GM20000 (cell line): ENCODE measurements at regions not wholly inside any gene's neighbourhood (a gene's known extent, or its start where the extent isn't known, plus 50 kb on each side); places are given as distances from the start of the nearest gene placed in this dataset.

Experiments
- DNase-seq: peaks from one replicate; pipeline ENCODE4 v3.0.0; 2012; ENCODE audit warnings: low spot score
- CTCF ChIP-seq: IDR thresholded peaks from 2 replicates; pipeline ENCODE4 v1.5.1; 2012; ENCODE audit warnings: mild to moderate bottlenecking, control low read depth; ENCODE audit errors: extremely low read depth, missing control alignments

- DNase-seq: no peak
- TF ChIP-seq CTCF: no peak
Observed at GRCh38 chr7:106471021-106471420, 186.2 kb upstream of the NAMPT start.

GRCh38 chr7:106466867-106467266, 182.1 kb upstream of the NAMPT start:
- DNase-seq: no peak
- TF ChIP-seq CTCF: no peak

GRCh38 chr7:106465704-106466468, 181.1 kb upstream of the NAMPT start:
- DNase-seq: no peak
- no peak for TF ChIP-seq CTCF

GRCh38 chr7:106464651-106465050, 179.9 kb upstream of the NAMPT start:
- no peak for DNase-seq

GRCh38 chr7:106463851-106464611, 179.2 kb upstream of the NAMPT start:
- DNase-seq: no peak
- no peak for TF ChIP-seq CTCF

More at GRCh38 chr7:106464651-106465050, 179.9 kb upstream of the NAMPT start:
- no peak for TF ChIP-seq CTCF

GRCh38 chr7:106462914-106463482, 178.2 kb upstream of the NAMPT start:
- TF ChIP-seq CTCF: no peak

GRCh38 chr7:106462365-106462859, 177.6 kb upstream of the NAMPT start:
- TF ChIP-seq CTCF: peak; percentile 53
- peak; percentile 37 for DNase-seq

More at GRCh38 chr7:106462914-106463482, 178.2 kb upstream of the NAMPT start:
- DNase-seq: no peak
